HEK293 (cell line): ENCODE measurements at regions not wholly inside any gene's neighbourhood (a gene's known extent, or its start where the extent isn't known, plus 50 kb on each side); places are given as distances from the start of the nearest gene placed in this dataset.

Source experiments
- CTCF ChIA-PET: fragments of 350-600 bp; formaldehyde crosslinking; extraction: SDS; loops from one replicate; lab custom pipeline; 2021; ENCODE audit warnings: antibody characterized with exemption; lab: Yijun Ruan, JAX
- POLR2A ChIA-PET: fragments of 300-600 bp; formaldehyde crosslinking; extraction: SDS; loops from one replicate; lab custom pipeline; 2020; ENCODE audit warnings: antibody characterized with exemption, inconsistent platforms; lab: Yijun Ruan, JAX
- H3K27ac ChIP-seq: fragments of 200-500 bp; sonication (Bioruptor generic); 2 replicates; pipeline ENCODE4 v1.5.1; 2014; ENCODE audit warnings: low read depth, low read length, control low read depth, inconsistent platforms; ENCODE audit errors: extremely low read depth
- H3K36me3 ChIP-seq, 2 experiments: fragments of 200-500 bp in 1 of 2; sonication (Bioruptor generic) in 1 of 2; 1 replicate in 1 of 2; 2 replicates in 1 of 2; pipeline ENCODE4 v1.5.1; 2014 to 2017; ENCODE audit warnings: inconsistent platforms in 2 of 2, low read length in 2 of 2; ENCODE audit not compliant: control insufficient read depth in 2 of 2, insufficient read depth in 1 of 2
- H3K4me1 ChIP-seq: fragments of 200-500 bp; sonication (Bioruptor generic); 2 replicates; pipeline ENCODE4 v1.5.1; 2014; ENCODE audit warnings: mild to moderate bottlenecking, low read length, inconsistent platforms; ENCODE audit not compliant: control insufficient read depth, insufficient read depth
- H3K4me3 ChIP-seq: 2 replicates; pipeline ENCODE4 v1.5.1; 2011; ENCODE audit warnings: low read depth, mild to moderate bottlenecking, control low read depth, low read length, moderate library complexity
- H3K9me3 ChIP-seq: fragments of 200-500 bp; sonication (Bioruptor generic); 2 replicates; pipeline ENCODE4 v1.5.1; 2014; ENCODE audit warnings: low read depth, low read length, inconsistent platforms; ENCODE audit not compliant: control insufficient read depth, insufficient read depth
- KLF1 ChIP-seq: fragments of 450-650 bp; formaldehyde crosslinking; IDR thresholded peaks from 2 replicates; pipeline ENCODE4 v1.5.1; 2016; ENCODE audit warnings: missing biosample characterization, missing genetic modification characterization
- KLF17 ChIP-seq: fragments of 450-650 bp; formaldehyde crosslinking; IDR thresholded peaks from 2 replicates; pipeline ENCODE4 v1.5.1; 2016; ENCODE audit warnings: missing biosample characterization, missing genetic modification characterization
- YY2 ChIP-seq: fragments of 450-650 bp; formaldehyde crosslinking; IDR thresholded peaks from 2 replicates; pipeline ENCODE4 v1.5.1; 2016; ENCODE audit warnings: missing biosample characterization, missing genetic modification characterization
- ZBTB26 ChIP-seq: fragments of 450-650 bp; formaldehyde crosslinking; optimal IDR thresholded peaks from 2 replicates; pipeline ENCODE3; 2016; ENCODE audit warnings: missing biosample characterization, mild to moderate bottlenecking, missing genetic modification characterization
- ZFHX2 ChIP-seq: fragments of 450-650 bp; formaldehyde crosslinking; conservative IDR thresholded peaks from 2 replicates; pipeline ENCODE4 v1.5.1; 2016; ENCODE audit warnings: missing biosample characterization, missing genetic modification characterization
- ZNF121 ChIP-seq: fragments of 450-650 bp; formaldehyde crosslinking; IDR thresholded peaks from 2 replicates; pipeline ENCODE4 v1.5.1; 2016; ENCODE audit warnings: missing biosample characterization, missing genetic modification characterization
- ZNF132 ChIP-seq: fragments of 450-650 bp; formaldehyde crosslinking; IDR thresholded peaks from 2 replicates; pipeline ENCODE4 v1.5.1; 2017; ENCODE audit warnings: missing biosample characterization, missing genetic modification characterization, borderline replicate concordance
- ZNF214 ChIP-seq: fragments of 450-650 bp; formaldehyde crosslinking; IDR thresholded peaks from 2 replicates; pipeline ENCODE4 v1.5.1; 2017; ENCODE audit warnings: missing biosample characterization, mild to moderate bottlenecking, missing genetic modification characterization, borderline replicate concordance
- ZNF239 ChIP-seq: fragments of 450-650 bp; formaldehyde crosslinking; IDR thresholded peaks from 2 replicates; pipeline ENCODE4 v1.5.1; 2016; ENCODE audit warnings: missing biosample characterization, missing genetic modification characterization
- ZNF416 ChIP-seq: fragments of 450-650 bp; formaldehyde crosslinking; IDR thresholded peaks from 2 replicates; pipeline ENCODE4 v1.5.1; 2016; ENCODE audit warnings: missing biosample characterization, missing genetic modification characterization
- ZNF449 ChIP-seq: fragments of 450-650 bp; formaldehyde crosslinking; IDR thresholded peaks from 2 replicates; pipeline ENCODE4 v1.5.1; 2017; ENCODE audit warnings: missing biosample characterization, mild to moderate bottlenecking, missing genetic modification characterization, moderate library complexity
- ZNF580 ChIP-seq: fragments of 450-650 bp; formaldehyde crosslinking; IDR thresholded peaks from 2 replicates; pipeline ENCODE4 v1.5.1; 2016; ENCODE audit warnings: missing biosample characterization, missing genetic modification characterization
- ZNF585B ChIP-seq: fragments of 450-650 bp; formaldehyde crosslinking; IDR thresholded peaks from 2 replicates; pipeline ENCODE4 v1.5.1; 2016; ENCODE audit warnings: missing biosample characterization, missing genetic modification characterization
- ZNF639 ChIP-seq: fragments of 450-650 bp; formaldehyde crosslinking; IDR thresholded peaks from 2 replicates; pipeline ENCODE4 v1.5.1; 2016; ENCODE audit warnings: missing biosample characterization, missing genetic modification characterization
- ZNF701 ChIP-seq: fragments of 450-650 bp; formaldehyde crosslinking; IDR thresholded peaks from 2 replicates; pipeline ENCODE4 v1.5.1; 2016; ENCODE audit warnings: missing biosample characterization, missing genetic modification characterization
- ZNF707 ChIP-seq: fragments of 450-650 bp; formaldehyde crosslinking; IDR thresholded peaks from 2 replicates; pipeline ENCODE4 v1.5.1; 2016; ENCODE audit warnings: missing biosample characterization, missing genetic modification characterization
- ZSCAN18 ChIP-seq: fragments of 450-650 bp; formaldehyde crosslinking; IDR thresholded peaks from 2 replicates; pipeline ENCODE4 v1.5.1; 2016; ENCODE audit warnings: missing biosample characterization, missing genetic modification characterization

- CTCF ChIA-PET = interaction anchor here (0.6 to 1.0 kb wide), 2 partner anchors 58 to 1104 kb away, joined by 3 to 4 read pairs; no protein-coding TSS in a partner anchor
- TF ChIP-seq ZNF580 (tag by site-specific recombination) = peak; percentile 65; the same call in 1 of the 2 replicates
- TF ChIP-seq KLF1 (tag by site-specific recombination) = no peak
- peak; percentile 100 for TF ChIP-seq ZNF239 (tag by site-specific recombination)
- no peak for TF ChIP-seq ZNF214
- POLR2A ChIA-PET = interaction anchor here (0.8 kb wide), 1 partner anchor 30 kb away, joined by 3 read pairs; no protein-coding TSS in a partner anchor
- Histone ChIP-seq H3K9me3 (no peaks in the 10 kb centered on the region), H3K36me3 (peaks cover 0 to 5% of the 10 kb centered on the region in 2 experiments; a peak in 1 of 3 replicates), H3K4me3 (no peak overlapping the region), H3K4me1 (no peaks in the 10 kb centered on the region), H3K27ac (no peak overlapping the region)
These were observed 82.3 kb upstream of the CIBAR2 start for GRCh38 chr16:85194307-85195270.

- ChIA-PET CTCF (interaction anchor here (0.6 kb wide), 1 partner anchor 11 kb away, joined by 3 read pairs; no protein-coding TSS in a partner anchor), POLR2A (interaction anchor here (0.8 kb wide), 1 partner anchor 31 kb away, joined by 3 read pairs; no protein-coding TSS in a partner anchor)
- no peak overlapping the region for H3K4me3 ChIP-seq
- no peaks in the 10 kb centered on the region for H3K4me1 ChIP-seq
- H3K36me3 ChIP-seq = peaks cover 0 to 5% of the 10 kb centered on the region in 2 experiments; a peak in 1 of 3 replicates
- no peaks in the 10 kb centered on the region for H3K9me3 ChIP-seq
- H3K27ac ChIP-seq = no peak overlapping the region
- TF ChIP-seq ZNF585B (tag by site-specific recombination) (no peak), ZSCAN18 (tag by site-specific recombination) (no peak), ZBTB26 (tag by site-specific recombination) (no peak), ZNF416 (tag by site-specific recombination) (no peak), ZNF121 (no peak), ZNF132 (tag by site-specific recombination) (no peak), ZNF701 (no peak), YY2 (tag by site-specific recombination) (no peak), ZNF449 (tag by site-specific recombination) (no peak), ZFHX2 (tag by site-specific recombination) (no peak), ZNF707 (tag by site-specific recombination) (no peak), KLF17 (tag by site-specific recombination) (no peak), ZNF639 (tag by site-specific recombination) (no peak)
These were observed 83.0 kb upstream of the CIBAR2 start for GRCh38 chr16:85195271-85195647.
